ENCODE measurements at regions not wholly inside any gene's neighbourhood (a gene's known extent, or its start where the extent isn't known, plus 50 kb on each side); places are given as distances from the start of the nearest gene placed in this dataset.
"Not testable (repeated sequence)": the region's sequence is repeated elsewhere in the genome, so short reads cannot be mapped to it uniquely, and the experiment has no call there.

DNA sequence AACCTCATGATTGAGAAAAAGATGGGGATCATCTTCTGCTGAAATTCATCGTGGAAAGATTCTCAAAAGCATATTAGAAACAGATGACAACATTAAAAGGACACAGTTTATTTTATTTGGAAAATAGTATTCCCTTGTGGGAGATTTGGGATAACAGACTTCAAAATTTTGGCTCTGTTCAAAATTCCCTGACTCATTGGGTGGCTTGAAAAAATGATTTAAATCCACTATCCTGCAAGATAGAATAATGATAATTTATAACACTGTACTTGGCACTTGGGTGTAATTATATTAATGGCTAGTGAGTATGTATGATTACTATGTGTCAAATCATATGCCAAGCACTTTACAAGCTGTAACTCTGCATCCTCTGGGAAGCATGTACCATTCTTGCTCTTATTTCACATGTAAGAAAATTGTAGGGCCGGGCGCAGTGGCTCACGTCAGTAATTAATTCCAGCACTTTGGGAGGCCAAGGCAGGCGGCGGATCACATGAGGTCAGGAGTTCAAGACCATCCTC is 128.8 kb downstream of the LMNTD1 start:
- CTCF ChIA-PET, result no interaction called here
- POLR2A ChIA-PET, result no interaction called here

DNA sequence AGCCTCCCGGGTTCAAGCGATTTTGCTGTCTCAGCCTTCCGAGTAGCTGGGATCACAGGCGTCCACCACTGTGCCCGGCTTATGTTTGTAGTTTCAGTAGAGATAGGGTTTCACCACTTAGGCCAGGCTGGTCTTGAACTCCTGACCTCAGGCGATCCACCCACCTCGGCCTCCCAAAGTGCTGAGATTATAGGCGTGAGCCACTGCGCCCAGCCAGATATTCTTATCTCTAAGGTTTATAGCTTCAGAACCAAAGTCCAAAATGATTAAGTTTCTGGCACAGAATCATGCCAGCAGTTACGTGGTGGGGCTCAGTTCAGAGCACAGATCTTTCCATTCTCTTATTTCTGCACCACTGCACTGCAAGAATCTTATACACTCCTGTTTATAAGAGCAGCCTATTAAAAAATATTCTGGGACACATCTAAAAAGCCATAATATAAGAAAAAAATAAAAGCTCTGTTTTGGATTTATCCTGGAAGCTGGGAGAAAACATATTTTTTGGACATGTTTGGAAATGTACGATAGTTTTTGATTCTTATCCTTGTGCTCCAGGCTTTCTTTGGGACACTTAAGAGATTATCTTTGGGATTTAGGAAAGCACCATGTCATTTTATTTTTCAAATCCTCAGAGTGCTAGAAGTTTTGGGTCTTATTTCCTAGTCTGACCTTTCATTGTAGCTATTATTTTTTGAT is 129.6 kb downstream of the LMNTD1 start:
- POLR2A ChIA-PET, result no interaction called here
- CTCF ChIA-PET, result no interaction called here

DNA sequence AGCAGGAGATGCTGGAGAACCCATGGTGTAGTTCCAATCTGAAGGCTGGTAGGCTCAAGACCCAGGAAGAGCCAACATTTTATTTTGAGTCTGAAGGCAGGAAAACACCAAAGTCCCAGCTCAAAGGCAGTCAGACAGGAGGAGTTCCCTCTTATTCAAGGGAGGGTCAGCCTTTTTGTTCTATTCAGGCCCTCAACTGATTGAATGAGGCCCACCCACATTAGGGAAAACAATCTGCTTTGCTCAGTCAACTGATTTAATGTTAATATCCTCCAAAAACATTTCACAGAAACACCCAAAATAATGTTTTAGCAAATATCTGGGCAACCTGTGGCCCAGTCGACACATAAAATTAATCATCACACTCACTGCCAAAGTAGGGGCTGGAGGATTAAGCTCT is 130.8 kb downstream of the LMNTD1 start:
- ChIA-PET POLR2A (no interaction called here), CTCF (no interaction called here)

DNA sequence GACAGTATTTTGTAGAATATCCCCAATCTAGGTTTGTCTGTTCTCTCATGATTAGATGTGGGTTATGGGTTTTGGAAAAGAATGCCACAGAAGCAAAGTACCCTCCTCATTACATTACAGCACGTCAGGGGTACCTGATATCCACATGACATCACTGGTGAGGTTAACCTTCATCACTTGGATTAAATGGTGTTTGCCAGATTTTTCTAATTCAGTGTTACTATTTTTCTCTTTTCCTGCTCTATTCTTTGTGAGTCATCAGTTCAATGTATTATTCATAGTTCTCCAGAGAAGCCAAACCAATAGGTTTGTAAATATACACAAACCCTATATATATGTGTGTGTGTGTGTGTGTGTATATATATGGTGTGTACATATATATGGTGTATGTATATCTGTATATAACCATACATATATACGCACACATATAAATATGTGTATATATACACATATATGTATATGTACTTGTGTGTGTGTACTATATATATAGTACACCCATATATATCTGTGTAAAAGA is 131.4 kb downstream of the LMNTD1 start:
- CTCF ChIA-PET, result no interaction called here
- POLR2A ChIA-PET, result no interaction called here

DNA sequence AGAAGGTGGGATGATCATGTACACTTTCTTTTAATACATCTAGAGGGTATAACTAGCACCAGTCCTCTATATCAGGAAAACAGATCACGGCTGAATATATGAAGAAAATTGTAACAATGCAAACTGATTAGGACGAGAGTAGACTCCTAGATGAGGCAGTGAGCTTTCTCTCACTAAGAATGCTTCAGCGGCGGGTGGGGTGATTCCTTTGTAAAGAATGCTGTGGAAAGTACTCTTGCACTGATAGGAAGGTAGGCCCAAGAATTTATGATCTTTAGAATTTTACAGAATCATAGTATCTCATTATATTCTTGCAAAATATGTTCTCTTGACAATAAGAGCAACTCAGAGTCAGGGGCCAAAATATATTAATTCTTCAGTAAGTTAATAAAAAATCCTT is 133.0 kb downstream of the LMNTD1 start:
- ChIA-PET POLR2A (no interaction called here), CTCF (no interaction called here)

DNA sequence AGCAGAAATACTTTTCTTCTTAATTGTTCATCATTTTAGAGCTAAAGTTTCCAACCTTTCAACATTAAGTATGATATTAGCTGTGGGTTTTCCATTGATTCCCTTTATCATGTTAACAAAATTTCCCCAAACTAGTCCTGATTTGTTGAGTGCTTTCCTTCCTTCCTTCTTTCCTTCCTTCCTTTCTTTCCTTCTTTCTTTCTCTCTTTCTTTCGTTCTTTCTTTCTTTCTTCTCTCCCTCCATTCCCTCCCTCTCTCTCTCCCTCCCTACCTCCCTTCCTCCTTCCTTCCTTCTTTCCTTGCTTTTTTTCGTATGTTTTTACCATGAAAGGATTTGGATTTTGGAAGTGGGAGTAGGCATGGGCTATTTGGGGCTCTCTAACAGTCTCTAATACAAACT is 133.5 kb downstream of the LMNTD1 start:
- ChIA-PET CTCF (no interaction called here), POLR2A (no interaction called here)

DNA sequence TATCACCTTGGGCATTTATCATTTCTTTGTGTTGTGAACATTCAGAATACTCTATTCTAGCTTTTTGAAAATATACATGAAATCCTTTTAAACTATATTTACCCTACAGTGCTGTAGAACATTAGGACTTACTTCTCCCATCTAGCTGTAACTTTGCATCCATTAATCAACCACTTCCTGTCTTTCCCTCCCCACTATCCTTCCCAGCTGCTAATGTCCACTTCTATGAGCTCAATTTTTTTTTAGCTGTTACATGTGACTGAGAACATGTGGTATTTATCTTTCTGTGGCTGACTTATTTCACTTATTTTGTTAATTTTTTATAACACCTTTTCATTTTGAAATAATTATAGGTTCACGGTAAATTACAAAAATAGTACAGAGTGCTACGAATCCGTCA is 136.0 kb downstream of the LMNTD1 start:
- ChIA-PET CTCF (no interaction called here), POLR2A (no interaction called here)

DNA sequence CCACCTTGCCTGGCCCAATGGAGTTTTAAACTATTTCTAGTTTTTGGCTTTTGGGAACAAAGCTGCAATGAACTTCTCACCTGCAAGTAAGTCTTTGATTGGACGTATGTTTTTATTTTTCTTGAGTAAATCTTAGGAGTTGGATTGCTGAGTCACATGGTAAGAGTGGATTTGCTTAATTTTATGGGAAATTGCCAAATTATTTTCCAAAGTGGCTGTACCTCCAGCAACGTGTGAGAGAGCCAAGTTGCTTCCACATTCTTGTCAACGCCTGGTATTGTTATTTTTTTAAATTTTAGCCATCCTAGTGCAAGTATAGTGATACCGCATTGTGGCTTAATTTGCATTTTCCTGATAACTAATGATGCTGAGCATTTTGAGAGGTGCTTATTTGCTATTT is 136.6 kb downstream of the LMNTD1 start:
- POLR2A ChIA-PET, result no interaction called here
- CTCF ChIA-PET, result no interaction called here

DNA sequence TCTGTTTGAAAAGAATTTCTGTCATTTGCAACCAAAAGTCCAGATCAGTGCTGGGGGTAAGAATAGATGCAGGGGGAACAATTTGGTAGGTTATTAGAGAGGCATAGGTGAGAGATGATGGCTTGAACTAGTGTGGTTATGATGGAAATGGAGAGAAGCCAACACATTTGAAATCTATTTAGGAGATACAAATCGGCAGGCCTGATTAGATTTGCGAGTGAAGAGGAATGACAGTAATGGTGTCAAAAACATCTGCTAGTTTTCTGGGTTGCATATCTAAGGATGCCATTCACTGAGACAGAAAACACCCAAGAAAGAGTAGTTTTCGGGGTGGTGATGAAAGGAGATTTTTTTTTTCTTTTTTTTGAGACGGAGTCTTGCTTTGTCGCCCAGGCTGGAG is 138.1 kb downstream of the LMNTD1 start:
- ChIA-PET POLR2A (no interaction called here), CTCF (no interaction called here)

DNA sequence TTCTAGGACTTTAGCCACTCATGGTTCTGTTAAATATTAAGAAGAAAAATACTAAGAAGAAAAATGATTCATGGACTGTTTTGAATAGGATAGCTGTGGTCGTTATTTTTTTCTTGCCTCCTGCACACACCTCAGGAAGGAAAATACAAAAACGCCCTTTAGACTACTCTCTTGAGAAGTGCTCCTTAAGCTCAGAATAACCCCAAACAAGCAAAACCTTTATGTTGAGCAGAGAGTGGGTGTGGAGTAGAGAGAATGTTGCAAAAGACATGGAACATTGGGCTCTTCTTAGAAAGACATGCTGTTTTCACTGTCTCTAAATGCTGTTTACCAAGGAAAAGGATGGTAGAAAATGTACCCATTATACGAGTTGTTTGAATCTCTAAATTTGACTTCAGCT is 140.3 kb downstream of the LMNTD1 start:
- ChIA-PET CTCF (no interaction called here), POLR2A (no interaction called here)

DNA sequence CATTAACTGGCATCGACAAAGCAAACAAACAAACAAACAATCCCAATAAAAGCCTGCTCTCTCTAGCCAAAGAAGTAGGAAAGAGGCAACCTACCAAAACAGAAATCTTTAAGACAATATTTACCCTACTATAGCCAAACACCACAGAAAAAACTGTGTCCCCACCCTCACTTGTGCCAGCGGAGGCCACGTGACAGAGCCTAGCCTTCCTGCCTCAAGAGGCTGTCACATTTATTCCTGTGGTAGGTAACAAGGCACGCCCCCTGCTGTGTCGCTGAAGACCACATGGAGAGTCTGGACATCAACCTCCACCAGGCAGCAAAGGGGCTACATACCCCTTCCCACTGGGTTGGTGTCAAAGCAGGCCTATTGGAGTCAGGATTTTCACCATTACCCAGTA is 148.1 kb downstream of the LMNTD1 start:
- ChIA-PET CTCF (no interaction called here), POLR2A (no interaction called here)

DNA sequence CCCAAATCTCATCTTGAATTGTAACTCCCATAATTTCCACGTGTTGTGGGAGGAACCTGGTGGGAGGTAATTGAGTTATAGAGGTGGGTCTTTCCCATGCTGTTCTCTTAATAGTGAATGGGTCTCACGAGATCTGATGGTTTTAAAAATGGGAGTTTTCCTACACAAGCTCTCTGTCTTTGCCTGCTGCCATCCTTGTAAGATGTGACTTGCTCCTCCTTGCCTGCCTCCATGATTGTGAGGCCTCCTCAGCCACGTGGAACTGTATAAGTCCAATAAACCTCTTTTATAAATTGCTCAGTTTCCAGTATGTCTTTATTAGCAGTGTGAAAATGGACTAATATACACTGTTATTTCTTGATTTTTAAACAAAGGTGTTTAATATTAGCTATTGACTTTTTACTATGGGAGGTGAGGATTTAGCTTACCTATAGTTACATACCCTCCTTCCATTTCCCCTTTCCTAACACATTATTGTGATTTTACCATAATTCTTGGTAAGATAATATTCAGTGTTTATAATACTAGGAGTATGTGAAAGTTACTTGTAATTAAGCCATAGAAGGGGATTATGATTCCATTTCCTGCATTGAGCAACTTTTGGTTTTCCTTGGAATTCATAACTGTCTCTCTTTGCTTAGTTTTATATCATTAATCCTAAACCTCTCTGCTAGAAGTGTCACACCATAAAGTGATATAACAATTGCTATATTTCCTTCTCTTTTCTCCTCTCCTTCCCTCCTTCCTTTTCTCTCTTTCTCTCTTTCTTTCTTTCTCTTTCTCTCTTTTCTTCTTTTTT is 151.0 kb upstream of the KRAS start:
- ChIA-PET CTCF (no interaction called here), POLR2A (no interaction called here)

DNA sequence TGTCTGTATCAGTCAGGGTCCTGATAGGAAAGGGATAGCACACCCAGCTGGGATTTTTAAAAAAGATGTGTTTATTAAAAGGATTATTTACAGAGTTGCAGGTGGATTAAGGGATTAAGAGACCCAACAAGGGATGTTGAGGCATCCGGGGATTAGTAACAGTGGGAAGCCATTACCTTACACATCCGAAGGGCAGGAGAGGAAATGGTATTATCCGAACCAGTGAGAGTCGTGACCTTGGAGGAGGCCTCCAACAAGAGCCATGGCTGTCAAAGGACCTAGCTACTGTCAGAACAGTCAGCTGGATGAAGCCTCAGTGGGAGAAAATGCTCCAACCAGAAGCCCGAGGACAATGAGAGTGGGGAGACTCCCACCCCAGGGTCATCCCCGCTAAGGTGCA is 146.3 kb upstream of the KRAS start:
- ChIA-PET CTCF (interaction anchor here (0.8 kb wide), 1 partner anchor 156 kb away, joined by 3 read pairs; no protein-coding TSS in a partner anchor), POLR2A (no interaction called here)

DNA sequence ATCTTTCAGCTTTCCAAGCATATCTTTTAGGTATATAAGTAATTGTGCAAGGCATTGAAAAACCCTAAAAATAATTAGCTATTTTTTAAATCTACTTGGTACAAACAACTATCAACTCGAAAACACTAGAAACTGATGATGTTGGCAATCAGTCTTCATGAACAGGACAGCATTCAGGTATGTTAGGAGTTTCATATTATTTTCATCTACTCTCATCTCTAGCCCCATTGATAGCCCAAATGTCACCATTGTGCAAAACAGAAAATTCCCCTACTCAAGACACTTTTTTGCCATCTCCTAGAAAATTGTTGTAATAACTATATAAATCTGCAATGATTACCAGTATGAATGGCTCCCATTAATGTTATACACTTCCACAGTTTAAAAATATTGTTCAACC is 144.5 kb upstream of the KRAS start:
- ChIA-PET POLR2A (no interaction called here), CTCF (no interaction called here)

DNA sequence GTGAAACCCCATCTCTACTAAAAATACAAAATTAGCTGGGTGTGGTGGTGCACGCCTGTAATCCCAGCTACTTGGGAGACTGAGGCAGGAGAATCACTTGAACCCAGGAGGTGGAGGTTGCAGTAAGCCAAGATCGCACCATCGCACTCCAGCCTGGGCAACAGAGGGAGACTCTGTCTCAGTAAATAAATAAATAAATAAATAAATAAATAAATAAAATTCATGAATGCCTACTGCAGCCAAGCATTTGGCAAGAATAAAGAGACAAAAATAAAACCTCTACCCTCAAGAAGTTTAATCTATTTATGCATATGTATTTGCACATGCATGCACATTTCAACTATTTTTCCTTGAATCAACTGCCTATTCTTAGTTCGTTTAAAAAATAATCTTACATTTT is 144.0 kb upstream of the KRAS start:
- POLR2A ChIA-PET, CTCF ChIA-PET: not testable (repeated sequence)

DNA sequence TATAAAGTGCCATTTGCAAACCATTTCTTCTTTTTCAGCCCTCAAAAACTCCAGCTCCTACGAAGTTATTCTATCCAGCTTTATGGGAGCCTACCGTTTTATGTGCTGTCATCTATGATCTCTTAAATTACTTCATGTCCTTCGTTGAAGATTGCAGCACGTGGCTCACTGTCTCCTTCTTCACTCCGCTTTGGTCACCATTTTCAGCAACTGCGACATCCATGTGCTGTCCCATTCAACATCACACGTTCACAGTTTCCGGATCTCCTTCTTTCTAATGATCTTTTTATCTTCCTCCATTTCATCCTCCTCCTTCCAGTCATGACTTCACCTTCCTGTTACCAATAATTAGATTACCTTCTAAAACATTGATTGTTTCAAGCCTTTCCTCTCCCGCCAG is 143.3 kb upstream of the KRAS start:
- CTCF ChIA-PET, result no interaction called here
- POLR2A ChIA-PET, result no interaction called here

DNA sequence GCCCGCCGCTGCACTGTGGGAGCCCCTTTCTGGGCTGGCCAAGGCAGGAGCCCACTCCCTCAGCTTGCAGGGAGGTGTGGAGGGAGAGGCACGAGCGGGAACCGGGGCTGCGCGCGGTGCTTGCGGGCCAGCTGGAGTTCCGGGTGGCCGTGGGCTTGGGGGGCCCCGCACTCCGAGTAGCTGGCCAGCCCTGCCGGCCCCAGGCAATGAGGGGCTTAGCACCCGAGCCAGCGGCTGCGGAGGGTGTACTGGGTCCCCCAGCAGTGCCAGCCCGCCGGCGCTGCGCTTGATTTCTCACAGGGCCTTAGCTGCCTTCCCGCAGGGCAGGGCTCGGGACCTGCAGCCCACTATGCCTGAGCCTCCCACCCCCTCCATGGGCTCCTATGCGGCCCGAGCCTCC is 140.6 kb upstream of the KRAS start:
- CTCF ChIA-PET, result not testable (repeated sequence)
- POLR2A ChIA-PET, result interaction anchor here (0.6 kb wide), 1 partner anchor 58 kb away, joined by 4 read pairs; no protein-coding TSS in a partner anchor

DNA sequence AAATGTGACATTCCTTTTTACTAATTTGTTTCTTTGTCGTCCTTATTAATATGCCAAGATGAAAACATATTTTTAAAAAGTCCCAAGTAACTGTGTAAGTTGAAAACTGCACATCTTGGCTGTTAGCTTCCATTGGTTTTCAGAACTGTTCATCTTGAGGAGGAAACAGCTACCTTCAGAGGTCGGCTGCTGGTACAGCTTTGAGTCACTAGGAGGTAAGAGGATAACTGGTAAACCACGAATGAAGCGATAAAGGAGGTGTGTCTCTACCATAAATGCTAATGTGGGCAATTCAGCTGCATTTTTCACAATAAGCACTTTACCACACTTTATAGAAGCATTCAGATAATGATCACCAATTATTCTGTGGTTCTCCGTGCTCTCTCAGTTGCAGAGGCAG is 137.5 kb upstream of the KRAS start:
- CTCF ChIA-PET, result interaction anchor here (0.6 to 2.3 kb wide), 6 partner anchors 54 to 177 kb away, joined by 3 to 9 read pairs (median 4); partner anchors contain the start of gene KRAS
- POLR2A ChIA-PET, result interaction anchor here (1.0 to 1.9 kb wide), 3 partner anchors 11 to 150 kb away, joined by 5 to 14 read pairs (median 5); no protein-coding TSS in a partner anchor

DNA sequence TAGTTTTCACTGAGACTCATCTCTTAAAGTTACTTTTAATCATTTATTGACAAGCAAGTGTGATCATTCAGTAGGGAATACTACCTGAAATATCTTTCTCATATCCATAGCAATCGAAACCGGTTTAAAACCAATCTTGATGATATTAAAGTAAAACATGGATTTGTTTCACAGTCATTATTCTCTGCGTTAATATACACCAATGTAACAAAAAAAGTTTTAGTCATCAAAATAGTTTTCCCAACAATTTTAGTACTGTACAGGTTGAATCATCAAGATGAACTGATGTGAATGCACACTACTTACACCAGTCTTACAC is 137.0 kb upstream of the KRAS start:
- ChIA-PET CTCF (interaction anchor here (0.6 to 2.3 kb wide), 11 partner anchors 11 to 278 kb away, joined by 3 to 9 read pairs (median 4); partner anchors contain the start of gene KRAS), POLR2A (interaction anchor here (0.6 to 1.9 kb wide), 7 partner anchors 11 to 485 kb away, joined by 3 to 14 read pairs (median 5); no protein-coding TSS in a partner anchor)

DNA sequence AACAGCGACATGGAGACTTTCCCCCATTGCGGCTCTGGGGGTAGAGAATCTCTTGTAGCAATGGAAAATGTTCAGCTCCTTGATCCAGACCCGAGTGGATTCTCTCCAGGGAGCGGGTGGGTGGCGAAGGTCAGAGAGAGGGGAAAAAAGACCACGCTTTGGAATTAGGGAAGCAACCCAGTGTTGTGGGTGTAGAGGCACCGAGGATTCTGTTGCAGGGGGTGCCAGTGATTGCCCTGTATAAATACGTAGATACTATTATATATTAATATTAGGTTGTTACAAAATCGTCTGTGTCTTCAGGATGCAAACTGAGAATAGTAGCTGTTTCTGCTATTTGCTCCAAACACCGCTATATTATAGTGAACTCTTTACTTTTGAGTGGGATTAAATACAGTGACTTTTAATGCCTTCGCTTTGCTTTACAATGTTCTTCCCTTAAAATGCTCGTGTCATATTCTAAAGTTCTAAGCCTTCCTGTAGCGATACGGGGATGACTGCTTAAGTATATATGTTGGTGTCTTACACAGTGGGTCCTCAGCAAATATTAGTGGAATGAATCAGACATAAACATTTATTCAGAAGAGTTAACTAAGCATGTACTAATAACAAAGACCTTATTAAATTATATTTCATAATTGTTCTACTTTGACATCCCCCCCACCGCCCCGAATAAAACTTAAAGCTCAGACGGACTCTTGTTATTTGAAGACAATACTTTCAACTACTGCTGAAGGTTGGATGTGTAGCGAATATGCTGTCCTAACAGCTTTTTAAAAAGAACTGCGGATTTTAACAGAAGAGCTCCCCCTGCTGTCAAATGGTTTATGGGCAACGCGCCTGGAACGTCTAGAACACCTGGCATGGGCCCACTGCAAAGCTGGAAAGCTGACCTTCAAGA is 136.4 kb upstream of the KRAS start:
- CTCF ChIA-PET, result interaction anchor here (0.6 to 2.3 kb wide), 11 partner anchors 12 to 278 kb away, joined by 3 to 9 read pairs (median 4); partner anchors contain the start of gene KRAS
- POLR2A ChIA-PET, result interaction anchor here (0.6 to 1.9 kb wide), 7 partner anchors 10 to 484 kb away, joined by 3 to 14 read pairs (median 5); no protein-coding TSS in a partner anchor
